Smooth muscle cell (in vitro differentiated cells): ENCODE measurements at regions not wholly inside any gene's neighbourhood (a gene's known extent, or its start where the extent isn't known, plus 50 kb on each side); places are given as distances from the start of the nearest gene placed in this dataset.
A peak's percentile ranks its signal among the peaks of the same experiment; 100 is the strongest.

Source experiments
- DNase-seq: peaks from one replicate; lab custom pipeline; 2025; ENCODE audit not compliant: unreplicated experiment; lab: John Stamatoyannopoulos, UW
- H2AFZ ChIP-seq: fragments of 200-600 bp; sonication (generic); 2 replicates; pipeline ENCODE4 v1.6.0; 2016; ENCODE audit warnings: antibody characterized with exemption, low read depth, mild to moderate bottlenecking
- H3F3A ChIP-seq: fragments of 200-600 bp; sonication (generic); 2 replicates; pipeline ENCODE4 v1.6.0; 2017; ENCODE audit warnings: antibody characterized with exemption, low read depth
- H3K27ac ChIP-seq: fragments of 200-600 bp; sonication (generic); 2 replicates; pipeline ENCODE4 v1.5.1; 2016; ENCODE audit warnings: low read depth, mild to moderate bottlenecking
- H3K27me3 ChIP-seq: fragments of 200-600 bp; sonication (generic); 2 replicates; pipeline ENCODE4 v1.6.1; 2016; ENCODE audit warnings: low read depth, mild to moderate bottlenecking
- H3K36me3 ChIP-seq: fragments of 200-600 bp; sonication (generic); 2 replicates; pipeline ENCODE4 v1.5.1; 2016; ENCODE audit warnings: low read depth
- H3K4me1 ChIP-seq: fragments of 200-600 bp; sonication (generic); 2 replicates; pipeline ENCODE4 v1.5.1; 2016; ENCODE audit warnings: low read depth
- H3K4me2 ChIP-seq: fragments of 200-600 bp; sonication (generic); 2 replicates; pipeline ENCODE4 v1.6.0; 2016; ENCODE audit warnings: mild to moderate bottlenecking
- H3K4me3 ChIP-seq: fragments of 200-600 bp; sonication (generic); 2 replicates; pipeline ENCODE4 v1.5.1; 2016; ENCODE audit warnings: mild to moderate bottlenecking
- H3K79me2 ChIP-seq: fragments of 200-600 bp; sonication (generic); 2 replicates; pipeline ENCODE4 v1.6.0; 2016; ENCODE audit warnings: low read depth, mild to moderate bottlenecking
- H3K9ac ChIP-seq: fragments of 200-600 bp; sonication (generic); 2 replicates; pipeline ENCODE4 v1.6.0; 2016; ENCODE audit warnings: low read depth
- H3K9me3 ChIP-seq: fragments of 200-600 bp; sonication (generic); replicated peaks from 2 replicates; pipeline ENCODE4 v1.5.1; 2016; ENCODE audit warnings: low read depth
- H4K20me1 ChIP-seq: fragments of 200-600 bp; sonication (generic); 2 replicates; pipeline ENCODE4 v1.6.0; 2016; ENCODE audit warnings: low read depth
- CTCF ChIP-seq: fragments of 200-600 bp; sonication (generic); IDR thresholded peaks from 2 replicates; pipeline ENCODE4 v1.5.1; 2017; ENCODE audit warnings: borderline replicate concordance, mild to moderate bottlenecking, antibody characterized with exemption; ENCODE audit not compliant: insufficient read depth, poor library complexity, severe bottlenecking
- WGBS: methylation state at CpG from one replicate; pipeline ENCODE4 v1.1.7; 2016; ENCODE audit warnings: low lambda C conversion rate; 5-methylcytosine and 5-hydroxymethylcytosine counted together

GRCh38 chr15:39130556-39131379, 450.1 kb upstream of the THBS1 start:
- peak overlapping the region; percentile 6 for H3K9ac ChIP-seq
- no peak overlapping the region for H3K4me2 ChIP-seq
- H3K27ac ChIP-seq, result peak overlapping the region; percentile 94
- WGBS, result 78% methylated on average over 3 of the region's 3 CpGs
- H3K9me3 ChIP-seq, result no peaks in the 10 kb centered on the region
- H3K4me3 ChIP-seq, result no peak overlapping the region
- H4K20me1 ChIP-seq, result no peaks in the 10 kb centered on the region
- H3F3A ChIP-seq, result peaks cover 22% of the 10 kb centered on the region
- TF ChIP-seq CTCF, result no peak
- no peaks in the 10 kb centered on the region for H3K79me2 ChIP-seq
- H3K4me1 ChIP-seq, result peaks cover 23% of the 10 kb centered on the region
- H2AFZ ChIP-seq, result no peak overlapping the region
- no peak for DNase-seq
- no peaks in the 10 kb centered on the region for H3K27me3 ChIP-seq
- H3K36me3 ChIP-seq, result no peaks in the 10 kb centered on the region

- Histone ChIP-seq H3K36me3 (no peaks in the 10 kb centered on the region), H3K9ac (peak overlapping the region; percentile 6), H3K4me2 (no peak overlapping the region), H3F3A (peaks cover 22% of the 10 kb centered on the region), H3K9me3 (no peaks in the 10 kb centered on the region), H2AFZ (no peak overlapping the region), H3K27ac (peak overlapping the region; percentile 94), H3K4me3 (no peak overlapping the region), H3K4me1 (peaks cover 29% of the 10 kb centered on the region), H4K20me1 (no peaks in the 10 kb centered on the region), H3K79me2 (no peaks in the 10 kb centered on the region), H3K27me3 (no peaks in the 10 kb centered on the region)
- DNase-seq, result no peak
- TF ChIP-seq CTCF, result no peak
- WGBS, result 45% methylated on average over 4 of the region's 4 CpGs
Observed at GRCh38 chr15:39131609-39132008, 449.3 kb upstream of the THBS1 start.

GRCh38 chr15:39132070-39132469, 448.8 kb upstream of the THBS1 start:
- 95% methylated on average over 3 of the region's 3 CpGs for WGBS
- Histone ChIP-seq H3K36me3 (no peaks in the 10 kb centered on the region), H3F3A (peaks cover 22% of the 10 kb centered on the region), H3K9ac (no peak overlapping the region), H3K27me3 (no peaks in the 10 kb centered on the region), H3K27ac (peak overlapping the region; percentile 94), H3K4me1 (peaks cover 31% of the 10 kb centered on the region), H3K79me2 (no peaks in the 10 kb centered on the region), H3K4me3 (no peak overlapping the region), H3K9me3 (no peaks in the 10 kb centered on the region), H3K4me2 (peak overlapping the region; percentile 61), H2AFZ (no peak overlapping the region), H4K20me1 (no peaks in the 10 kb centered on the region)
- DNase-seq, result no peak
- TF ChIP-seq CTCF, result no peak
